Non-pigmented ciliary epithelial cell (primary cell): ENCODE measurements at regions not wholly inside any gene's neighbourhood (a gene's known extent, or its start where the extent isn't known, plus 50 kb on each side); places are given as distances from the start of the nearest gene placed in this dataset.
"Not testable (repeated sequence)": the region's sequence is repeated elsewhere in the genome, so short reads cannot be mapped to it uniquely, and the experiment has no call there.

ENCODE experiments used
- DNase-seq: peaks from one replicate; pipeline ENCODE4 v3.0.0-alpha.2; 2010; ENCODE audit warnings: low read depth

GRCh38 chr4:29948451-29948850, 771.7 kb upstream of the PCDH7 start:
- DNase-seq, result no peak

GRCh38 chr4:29948858-29949257, 771.3 kb upstream of the PCDH7 start:
- DNase-seq, result no peak

GRCh38 chr4:29966386-29966785, 753.8 kb upstream of the PCDH7 start:
- no peak for DNase-seq

- DNase-seq, result peak; percentile 1
Measured at GRCh38 chr4:29970626-29971025, 749.5 kb upstream of the PCDH7 start.

GRCh38 chr4:29972121-29972520, 748.0 kb upstream of the PCDH7 start:
- DNase-seq, result no peak

GRCh38 chr4:29983890-29984289, 736.3 kb upstream of the PCDH7 start:
- no peak for DNase-seq

- DNase-seq, result no peak
Measured at GRCh38 chr4:30001628-30002027, 718.5 kb upstream of the PCDH7 start.

- no peak for DNase-seq
Measured at GRCh38 chr4:30002341-30002740, 717.8 kb upstream of the PCDH7 start.

GRCh38 chr4:30005995-30006394, 714.2 kb upstream of the PCDH7 start:
- DNase-seq, result no peak

- DNase-seq, result no peak
Measured at GRCh38 chr4:30024526-30024925, 695.6 kb upstream of the PCDH7 start.

GRCh38 chr4:30028826-30029225, 691.3 kb upstream of the PCDH7 start:
- no peak for DNase-seq

GRCh38 chr4:30056016-30056766, 664.0 kb upstream of the PCDH7 start:
- no peak for DNase-seq

GRCh38 chr4:30068234-30068633, 651.9 kb upstream of the PCDH7 start:
- no peak for DNase-seq

GRCh38 chr4:30073011-30073710, 647.0 kb upstream of the PCDH7 start:
- no peak for DNase-seq

GRCh38 chr4:30092420-30093128, 627.6 kb upstream of the PCDH7 start:
- not testable (repeated sequence) for DNase-seq

- DNase-seq, result no peak
Measured at GRCh38 chr4:30094887-30095286, 625.3 kb upstream of the PCDH7 start.

GRCh38 chr4:30103455-30103854, 616.7 kb upstream of the PCDH7 start:
- DNase-seq, result no peak

- no peak for DNase-seq
Measured at GRCh38 chr4:30116401-30116800, 603.8 kb upstream of the PCDH7 start.

- DNase-seq, result no peak
Measured at GRCh38 chr4:30117433-30117832, 602.7 kb upstream of the PCDH7 start.

- DNase-seq, result no peak
Measured at GRCh38 chr4:30122711-30123110, 597.5 kb upstream of the PCDH7 start.

GRCh38 chr4:30124621-30125020, 595.5 kb upstream of the PCDH7 start:
- not testable (repeated sequence) for DNase-seq

- no peak for DNase-seq
Measured at GRCh38 chr4:30125868-30126267, 594.3 kb upstream of the PCDH7 start.

- no peak for DNase-seq
Measured at GRCh38 chr4:30126351-30126750, 593.8 kb upstream of the PCDH7 start.
